Hepatocyte (in vitro differentiated cells): ENCODE measurements at regions not wholly inside any gene's neighbourhood (a gene's known extent, or its start where the extent isn't known, plus 50 kb on each side); places are given as distances from the start of the nearest gene placed in this dataset.

Experiments
- CTCF ChIP-seq: fragments of 200-600 bp; sonication (generic); IDR thresholded peaks from 2 replicates; pipeline ENCODE4 v1.5.1; 2016; ENCODE audit warnings: antibody characterized with exemption, mild to moderate bottlenecking; ENCODE audit not compliant: poor library complexity
- EZH2 ChIP-seq: fragments of 200-600 bp; sonication (generic); IDR thresholded peaks from 2 replicates; pipeline ENCODE4 v1.6.1; 2016; ENCODE audit warnings: antibody characterized with exemption, mild to moderate bottlenecking, borderline replicate concordance

DNA sequence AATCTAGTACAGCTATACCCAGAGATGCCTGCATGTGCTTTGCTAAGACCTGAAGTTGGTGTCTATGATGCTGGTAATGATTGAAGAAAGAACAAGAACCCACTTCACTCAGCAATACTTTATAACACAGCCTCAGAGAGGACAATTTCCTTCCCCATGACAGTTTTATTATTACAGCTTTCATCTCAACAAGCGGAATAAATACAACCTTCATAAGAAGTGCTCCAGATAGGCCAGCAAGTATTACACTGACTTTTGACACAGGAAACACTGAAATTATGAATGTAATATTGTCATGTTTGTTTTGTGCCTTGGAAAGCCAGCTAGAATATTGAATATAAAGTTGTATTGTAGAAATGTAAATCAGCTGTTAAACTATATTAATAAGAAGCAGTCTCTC, 557.4 kb upstream of the ARPP21 start:
- TF ChIP-seq CTCF, result no peak
- TF ChIP-seq EZH2, result no peak
